Trophoblast cell (in vitro differentiated cells and primary cell): ENCODE measurements at regions not wholly inside any gene's neighbourhood (a gene's known extent, or its start where the extent isn't known, plus 50 kb on each side); places are given as distances from the start of the nearest gene placed in this dataset.

Experiments used
- DNase-seq, 2 donors: peaks; one replicate each; pipeline ENCODE4 v3.0.0-alpha.2; 2016
- H2AFZ ChIP-seq: 2 replicates; pipeline ENCODE4 v1.6.1; 2013; ENCODE audit warnings: low read length, moderate library complexity, mild to moderate bottlenecking; ENCODE audit not compliant: insufficient read depth, poor library complexity
- H2AK5ac ChIP-seq: 2 replicates; pipeline ENCODE4 v1.6.1; 2013; ENCODE audit warnings: mild to moderate bottlenecking, low read length
- H2BK120ac ChIP-seq: 2 replicates; pipeline ENCODE4 v1.6.1; 2013; ENCODE audit warnings: low read length, mild to moderate bottlenecking, moderate library complexity; ENCODE audit not compliant: insufficient read depth, poor library complexity
- H2BK12ac ChIP-seq: 2 replicates; pipeline ENCODE4 v1.6.1; 2013; ENCODE audit warnings: mild to moderate bottlenecking, low read length, moderate library complexity
- H2BK5ac ChIP-seq: 2 replicates; pipeline ENCODE4 v1.6.1; 2013; ENCODE audit warnings: low read length, low read depth, moderate library complexity, mild to moderate bottlenecking; ENCODE audit not compliant: poor library complexity
- H3K14ac ChIP-seq: 2 replicates; pipeline ENCODE4 v1.6.1; 2013; ENCODE audit warnings: mild to moderate bottlenecking, low read length
- H3K18ac ChIP-seq: 2 replicates; pipeline ENCODE4 v1.6.1; 2013; ENCODE audit warnings: mild to moderate bottlenecking, low read length
- H3K23ac ChIP-seq: 2 replicates; pipeline ENCODE4 v1.6.1; 2013; ENCODE audit warnings: low read length
- H3K27ac ChIP-seq: 2 replicates; pipeline ENCODE4 v1.5.1; 2013; ENCODE audit warnings: low read depth, mild to moderate bottlenecking, inconsistent platforms, low read length, moderate library complexity
- H3K27me3 ChIP-seq: 2 replicates; pipeline ENCODE4 v1.6.1; 2013; ENCODE audit warnings: inconsistent platforms, mild to moderate bottlenecking, low read length, moderate library complexity; ENCODE audit not compliant: insufficient read depth
- H3K36me3 ChIP-seq, 2 experiments: 1 replicate in 1 of 2; 2 replicates in 1 of 2; pipeline ENCODE4 v1.6.1; 2013; ENCODE audit warnings: low read length in 2 of 2, mild to moderate bottlenecking in 2 of 2, moderate library complexity in 1 of 2; ENCODE audit not compliant: insufficient read depth in 2 of 2, control insufficient read depth in 1 of 2
- H3K4ac ChIP-seq: 2 replicates; pipeline ENCODE4 v1.6.1; 2013; ENCODE audit warnings: low read depth, mild to moderate bottlenecking, low read length, moderate library complexity
- H3K4me1 ChIP-seq, 2 experiments: 1 replicate in 1 of 2; 2 replicates in 1 of 2; pipeline ENCODE4 v1.6.1; 2013; ENCODE audit warnings: low read length in 2 of 2, mild to moderate bottlenecking in 2 of 2, moderate library complexity in 1 of 2; ENCODE audit not compliant: insufficient read depth in 2 of 2, control insufficient read depth in 1 of 2
- H3K4me2 ChIP-seq: 2 replicates; pipeline ENCODE4 v1.6.1; 2013; ENCODE audit warnings: inconsistent platforms, mild to moderate bottlenecking, low read length, moderate library complexity
- H3K4me3 ChIP-seq: 2 replicates; pipeline ENCODE4 v1.5.1; 2013; ENCODE audit warnings: mild to moderate bottlenecking, low read depth, low read length, inconsistent platforms
- H3K79me1 ChIP-seq: one replicate; pipeline ENCODE4 v1.6.1; 2013; ENCODE audit warnings: low read length
- H3K79me2 ChIP-seq: 2 replicates; pipeline ENCODE4 v1.6.1; 2013; ENCODE audit warnings: low read length, mild to moderate bottlenecking; ENCODE audit not compliant: control insufficient read depth, insufficient read depth, poor library complexity
- H3K9ac ChIP-seq: 2 replicates; pipeline ENCODE4 v1.6.1; 2013; ENCODE audit warnings: mild to moderate bottlenecking, low read length
- H3K9me3 ChIP-seq: 2 replicates; pipeline ENCODE4 v1.6.1; 2013; ENCODE audit warnings: low read depth, mild to moderate bottlenecking, control low read depth, inconsistent platforms, low read length; ENCODE audit not compliant: insufficient read depth
- H4K12ac ChIP-seq: 2 replicates; pipeline ENCODE4 v1.6.1; 2013; ENCODE audit warnings: low read depth, mild to moderate bottlenecking, low read length, moderate library complexity
- H4K8ac ChIP-seq: 2 replicates; pipeline ENCODE4 v1.6.1; 2013; ENCODE audit warnings: low read depth, mild to moderate bottlenecking, low read length, moderate library complexity
- H4K91ac ChIP-seq: one replicate; pipeline ENCODE4 v1.6.1; 2013; ENCODE audit warnings: low read depth, mild to moderate bottlenecking, low read length, moderate library complexity
- WGBS: extraction: QIAGEN DNeasy Blood & Tissue Kit; methylation state at CpG from one replicate; pipeline ENCODE4 v1.1.7; 2013; ENCODE audit warnings: missing lambda C conversion rate; ENCODE audit not compliant: insufficient read length, insufficient coverage; ENCODE audit errors: extremely low coverage; 5-methylcytosine and 5-hydroxymethylcytosine counted together

GRCh38 chr11:129589190-129589860 lies 213.7 kb downstream of the BARX2 start:
- Histone ChIP-seq H3K27ac (no peak overlapping the region), H2BK5ac (no peak overlapping the region)
- no CpG with 5 or more reads among the region's 5 CpGs for WGBS

DNA sequence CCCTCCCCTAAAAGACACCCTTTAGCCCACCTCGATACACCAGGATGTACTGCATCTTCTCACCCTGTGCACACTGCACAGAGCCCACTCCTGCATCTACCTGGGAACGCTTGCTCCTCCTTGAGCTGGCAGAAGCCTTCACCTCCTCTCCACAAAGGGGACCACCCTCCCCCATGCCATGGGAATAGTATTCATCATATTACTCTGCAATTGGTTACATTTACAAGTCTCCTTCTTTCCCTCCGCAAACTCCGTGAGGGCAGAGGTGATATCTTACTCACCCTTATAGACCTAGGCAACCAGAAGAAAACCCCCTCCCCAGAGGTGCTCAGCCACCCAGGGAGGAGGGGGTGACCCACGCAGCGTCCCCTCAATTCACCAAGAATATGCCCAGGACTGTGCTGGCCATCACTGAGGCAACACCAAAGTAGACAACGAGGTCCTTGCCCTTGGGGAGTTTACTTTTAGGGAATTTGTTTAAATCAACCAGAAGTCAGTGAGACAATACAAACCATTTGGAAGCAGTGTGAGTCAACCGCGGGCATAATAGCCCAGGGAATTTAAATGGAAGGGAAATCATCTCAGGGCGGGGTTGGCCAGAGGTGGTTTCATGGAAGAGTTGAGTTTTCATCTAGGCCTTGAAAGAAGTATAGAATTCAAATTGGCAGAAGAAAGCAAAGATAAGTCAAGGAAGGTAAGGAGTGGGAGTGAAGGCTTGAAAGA lies 214.5 kb downstream of the BARX2 start:
- H3K14ac ChIP-seq = no peak overlapping the region
- no peak overlapping the region for H3K4me2 ChIP-seq
- H3K9ac ChIP-seq = no peak overlapping the region
- no peak overlapping the region for H4K91ac ChIP-seq
- H3K36me3 ChIP-seq = no peaks in the 10 kb centered on the region
- H3K4ac ChIP-seq = no peak overlapping the region
- no peak overlapping the region for H2AK5ac ChIP-seq
- no peak overlapping the region for H2BK120ac ChIP-seq
- no peaks in the 10 kb centered on the region for H3K27me3 ChIP-seq
- no peak overlapping the region for H3K4me3 ChIP-seq
- no peaks in the 10 kb centered on the region for H3K79me1 ChIP-seq
- no CpG with 5 or more reads among the region's 10 CpGs for WGBS
- H2BK5ac ChIP-seq = no peak overlapping the region
- H3K9me3 ChIP-seq = no peaks in the 10 kb centered on the region
- no peak for DNase-seq
- H4K8ac ChIP-seq = no peak overlapping the region
- peaks cover 11 to 12% of the 10 kb centered on the region in 2 experiments for H3K4me1 ChIP-seq
- no peaks in the 10 kb centered on the region for H3K79me2 ChIP-seq
- H2AFZ ChIP-seq = no peak overlapping the region
- no peak overlapping the region for H3K23ac ChIP-seq
- H4K12ac ChIP-seq = no peak overlapping the region
- no peak overlapping the region for H3K18ac ChIP-seq
- no peak overlapping the region for H3K27ac ChIP-seq
- no peak overlapping the region for H2BK12ac ChIP-seq

More at GRCh38 chr11:129589190-129589860, 213.7 kb downstream of the BARX2 start:
- no peak for DNase-seq
- no peak overlapping the region for H2AFZ ChIP-seq
- H2AK5ac ChIP-seq = no peak overlapping the region
- H2BK120ac ChIP-seq = no peak overlapping the region
- no peak overlapping the region for H3K23ac ChIP-seq
- no peaks in the 10 kb centered on the region for H3K36me3 ChIP-seq
- H4K12ac ChIP-seq = no peak overlapping the region
- no peaks in the 10 kb centered on the region for H3K79me2 ChIP-seq
- H2BK12ac ChIP-seq = no peak overlapping the region
- no peak overlapping the region for H4K8ac ChIP-seq
- no peak overlapping the region for H3K18ac ChIP-seq
- H3K27me3 ChIP-seq = no peaks in the 10 kb centered on the region
- H3K4me3 ChIP-seq = no peak overlapping the region
- H3K4me1 ChIP-seq = peaks cover 11 to 12% of the 10 kb centered on the region in 2 experiments
- H3K4ac ChIP-seq = no peak overlapping the region
- H3K4me2 ChIP-seq = no peak overlapping the region
- H3K79me1 ChIP-seq = no peaks in the 10 kb centered on the region
- no peak overlapping the region for H4K91ac ChIP-seq
- H3K14ac ChIP-seq = no peak overlapping the region
- H3K9ac ChIP-seq = no peak overlapping the region
- H3K9me3 ChIP-seq = no peaks in the 10 kb centered on the region

DNA sequence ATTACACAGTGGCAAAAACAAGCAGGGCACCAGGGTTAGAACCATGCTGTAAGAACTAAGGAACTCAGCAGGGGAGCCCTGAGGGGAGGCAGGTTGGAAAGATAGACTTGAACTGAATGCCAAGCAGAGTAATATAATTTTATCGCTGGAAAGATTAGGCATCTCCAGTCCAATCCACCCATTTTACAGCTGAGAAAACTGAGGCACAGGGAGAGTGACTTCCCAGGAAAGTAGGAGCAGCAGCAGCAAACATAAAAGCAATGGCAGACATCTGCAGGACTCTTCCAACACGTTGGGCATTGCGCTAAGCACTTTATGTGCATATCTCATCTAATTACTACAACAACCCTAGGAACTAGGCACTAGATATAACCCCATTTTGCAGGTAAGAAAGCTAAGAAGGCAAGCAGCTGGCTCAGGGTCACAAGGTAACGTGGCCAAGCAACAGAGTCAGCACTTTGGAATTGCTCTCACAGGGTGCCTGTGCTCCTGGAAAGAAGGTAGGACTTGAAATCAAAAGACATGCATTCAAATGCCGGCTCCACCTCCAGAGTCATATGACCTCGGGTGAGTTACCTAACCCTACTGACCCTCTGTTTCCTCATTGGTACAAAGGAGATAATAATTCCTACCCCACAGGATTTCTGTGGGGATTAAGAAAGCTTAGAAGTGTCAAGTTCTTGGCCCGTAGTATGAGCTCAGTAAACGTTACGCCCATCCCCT lies 215.3 kb downstream of the BARX2 start:
- Histone ChIP-seq H3K4ac (no peak overlapping the region), H3K14ac (no peak overlapping the region), H3K27me3 (no peaks in the 10 kb centered on the region), H3K9me3 (no peaks in the 10 kb centered on the region), H3K27ac (no peak overlapping the region), H3K18ac (no peak overlapping the region), H2BK5ac (no peak overlapping the region), H4K8ac (no peak overlapping the region), H3K23ac (no peak overlapping the region), H3K79me1 (no peaks in the 10 kb centered on the region), H3K36me3 (no peaks in the 10 kb centered on the region), H2AK5ac (no peak overlapping the region), H2BK120ac (no peak overlapping the region), H4K12ac (no peak overlapping the region), H2AFZ (no peak overlapping the region), H3K4me2 (no peak overlapping the region), H3K4me1 (peaks cover 11 to 12% of the 10 kb centered on the region in 2 experiments), H4K91ac (no peak overlapping the region), H3K9ac (no peak overlapping the region), H2BK12ac (no peak overlapping the region), H3K79me2 (no peaks in the 10 kb centered on the region), H3K4me3 (no peak overlapping the region)
- peak; percentile 73 to 80 for DNase-seq
- no CpG with 5 or more reads among the region's 9 CpGs for WGBS

GRCh38 chr11:129591527-129591926 lies 215.9 kb downstream of the BARX2 start:
- DNase-seq = no peak
- Histone ChIP-seq H3K9ac (no peak overlapping the region), H2AFZ (no peak overlapping the region), H3K27ac (no peak overlapping the region), H3K4me3 (no peak overlapping the region), H2AK5ac (no peak overlapping the region), H3K14ac (no peak overlapping the region), H4K8ac (no peak overlapping the region), H3K4me1 (peaks cover 11 to 12% of the 10 kb centered on the region in 2 experiments), H3K79me2 (no peaks in the 10 kb centered on the region), H3K4me2 (no peak overlapping the region), H3K27me3 (no peaks in the 10 kb centered on the region), H3K23ac (no peak overlapping the region), H3K36me3 (no peaks in the 10 kb centered on the region), H3K9me3 (no peaks in the 10 kb centered on the region), H4K91ac (no peak overlapping the region), H3K18ac (no peak overlapping the region), H2BK120ac (no peak overlapping the region), H3K4ac (no peak overlapping the region), H3K79me1 (no peaks in the 10 kb centered on the region), H2BK5ac (no peak overlapping the region), H2BK12ac (no peak overlapping the region), H4K12ac (no peak overlapping the region)
- no CpG with 5 or more reads among the region's 2 CpGs for WGBS
